ENCODE measurements at regions not wholly inside any gene's neighbourhood (a gene's known extent, or its start where the extent isn't known, plus 50 kb on each side); places are given as distances from the start of the nearest gene placed in this dataset.
"Not testable (repeated sequence)": the region's sequence is repeated elsewhere in the genome, so short reads cannot be mapped to it uniquely, and the experiment has no call there.

GRCh38 chr2:41313082-41313481 is 734.7 kb upstream of the PKDCC start:
- H3K27ac ChIP-seq (ENCODE audit: insufficient read depth, low read length, poor library complexity, severe bottlenecking), result no peak overlapping the region
- no peak overlapping the region for H3K4me3 ChIP-seq (ENCODE audit: insufficient read depth, low read depth, low read length, poor library complexity, severe bottlenecking)
- H3K4me1 ChIP-seq (ENCODE audit: control insufficient read depth, insufficient read depth, low read length, poor library complexity, severe bottlenecking), result no peaks in the 10 kb centered on the region
- H3K36me3 ChIP-seq (ENCODE audit: control insufficient read depth, insufficient read depth, low read length), result no peaks in the 10 kb centered on the region
- no peaks in the 10 kb centered on the region for H3K9me3 ChIP-seq (ENCODE audit: control insufficient read depth, low read length)
- no peak for DNase-seq
- H3K27me3 ChIP-seq (replicated peaks; ENCODE audit: control insufficient read depth, insufficient read depth, low read length, poor library complexity, severe bottlenecking), result no peaks in the 10 kb centered on the region

- no peak for DNase-seq
- no peak overlapping the region for H3K4me3 ChIP-seq (ENCODE audit: insufficient read depth, low read depth, low read length, poor library complexity, severe bottlenecking)
- H3K36me3 ChIP-seq (ENCODE audit: control insufficient read depth, insufficient read depth, low read length), result no peaks in the 10 kb centered on the region
- H3K27ac ChIP-seq (ENCODE audit: insufficient read depth, low read length, poor library complexity, severe bottlenecking), result no peak overlapping the region
- no peaks in the 10 kb centered on the region for H3K4me1 ChIP-seq (ENCODE audit: control insufficient read depth, insufficient read depth, low read length, poor library complexity, severe bottlenecking)
- H3K9me3 ChIP-seq (ENCODE audit: control insufficient read depth, low read length), result no peaks in the 10 kb centered on the region
- H3K27me3 ChIP-seq (replicated peaks; ENCODE audit: control insufficient read depth, insufficient read depth, low read length, poor library complexity, severe bottlenecking), result no peaks in the 10 kb centered on the region
These were observed 733.2 kb upstream of the PKDCC start for GRCh38 chr2:41314511-41315070.

- no peak for DNase-seq
These were observed 728.4 kb upstream of the PKDCC start for GRCh38 chr2:41319437-41319836.

GRCh38 chr2:41320491-41320890 is 727.3 kb upstream of the PKDCC start:
- H3K4me1 ChIP-seq (ENCODE audit: control insufficient read depth, insufficient read depth, low read length, poor library complexity, severe bottlenecking), result no peaks in the 10 kb centered on the region
- H3K27ac ChIP-seq (ENCODE audit: insufficient read depth, low read length, poor library complexity, severe bottlenecking), result no peak overlapping the region
- no peaks in the 10 kb centered on the region for H3K36me3 ChIP-seq (ENCODE audit: control insufficient read depth, insufficient read depth, low read length)
- H3K4me3 ChIP-seq (ENCODE audit: insufficient read depth, low read depth, low read length, poor library complexity, severe bottlenecking), result no peak overlapping the region
- no peaks in the 10 kb centered on the region for H3K27me3 ChIP-seq (replicated peaks; ENCODE audit: control insufficient read depth, insufficient read depth, low read length, poor library complexity, severe bottlenecking)
- no peak for DNase-seq
- no peaks in the 10 kb centered on the region for H3K9me3 ChIP-seq (ENCODE audit: control insufficient read depth, low read length)

More at GRCh38 chr2:41319437-41319836, 728.4 kb upstream of the PKDCC start:
- H3K9me3 ChIP-seq (ENCODE audit: control insufficient read depth, low read length), result no peaks in the 10 kb centered on the region
- H3K27me3 ChIP-seq (replicated peaks; ENCODE audit: control insufficient read depth, insufficient read depth, low read length, poor library complexity, severe bottlenecking), result no peaks in the 10 kb centered on the region
- H3K4me3 ChIP-seq (ENCODE audit: insufficient read depth, low read depth, low read length, poor library complexity, severe bottlenecking), result no peak overlapping the region
- no peak overlapping the region for H3K27ac ChIP-seq (ENCODE audit: insufficient read depth, low read length, poor library complexity, severe bottlenecking)
- no peaks in the 10 kb centered on the region for H3K36me3 ChIP-seq (ENCODE audit: control insufficient read depth, insufficient read depth, low read length)
- H3K4me1 ChIP-seq (ENCODE audit: control insufficient read depth, insufficient read depth, low read length, poor library complexity, severe bottlenecking), result no peaks in the 10 kb centered on the region

GRCh38 chr2:41321351-41321750 is 726.5 kb upstream of the PKDCC start:
- no peak for DNase-seq
- no peaks in the 10 kb centered on the region for H3K4me1 ChIP-seq (ENCODE audit: control insufficient read depth, insufficient read depth, low read length, poor library complexity, severe bottlenecking)
- no peak overlapping the region for H3K27ac ChIP-seq (ENCODE audit: insufficient read depth, low read length, poor library complexity, severe bottlenecking)
- H3K27me3 ChIP-seq (replicated peaks; ENCODE audit: control insufficient read depth, insufficient read depth, low read length, poor library complexity, severe bottlenecking), result no peaks in the 10 kb centered on the region
- H3K36me3 ChIP-seq (ENCODE audit: control insufficient read depth, insufficient read depth, low read length), result no peaks in the 10 kb centered on the region
- no peak overlapping the region for H3K4me3 ChIP-seq (ENCODE audit: insufficient read depth, low read depth, low read length, poor library complexity, severe bottlenecking)
- H3K9me3 ChIP-seq (ENCODE audit: control insufficient read depth, low read length), result no peaks in the 10 kb centered on the region

- Histone ChIP-seq H3K4me1 (ENCODE audit: control insufficient read depth, insufficient read depth, low read length, poor library complexity, severe bottlenecking) (no peaks in the 10 kb centered on the region), H3K4me3 (ENCODE audit: insufficient read depth, low read depth, low read length, poor library complexity, severe bottlenecking) (no peak overlapping the region), H3K36me3 (ENCODE audit: control insufficient read depth, insufficient read depth, low read length) (no peaks in the 10 kb centered on the region), H3K27ac (ENCODE audit: insufficient read depth, low read length, poor library complexity, severe bottlenecking) (no peak overlapping the region), H3K27me3 (replicated peaks; ENCODE audit: control insufficient read depth, insufficient read depth, low read length, poor library complexity, severe bottlenecking) (no peaks in the 10 kb centered on the region), H3K9me3 (ENCODE audit: control insufficient read depth, low read length) (no peaks in the 10 kb centered on the region)
- DNase-seq, result no peak
These were observed 721.0 kb upstream of the PKDCC start for GRCh38 chr2:41326851-41327250.

- Histone ChIP-seq H3K4me1 (ENCODE audit: control insufficient read depth, insufficient read depth, low read length, poor library complexity, severe bottlenecking) (no peaks in the 10 kb centered on the region), H3K27ac (ENCODE audit: insufficient read depth, low read length, poor library complexity, severe bottlenecking) (no peak overlapping the region), H3K9me3 (ENCODE audit: control insufficient read depth, low read length) (no peaks in the 10 kb centered on the region), H3K4me3 (ENCODE audit: insufficient read depth, low read depth, low read length, poor library complexity, severe bottlenecking) (no peak overlapping the region), H3K36me3 (ENCODE audit: control insufficient read depth, insufficient read depth, low read length) (no peaks in the 10 kb centered on the region), H3K27me3 (replicated peaks; ENCODE audit: control insufficient read depth, insufficient read depth, low read length, poor library complexity, severe bottlenecking) (no peaks in the 10 kb centered on the region)
- DNase-seq, result no peak
These were observed 718.8 kb upstream of the PKDCC start for GRCh38 chr2:41329040-41329439.

- H3K4me1 ChIP-seq (ENCODE audit: control insufficient read depth, insufficient read depth, low read length, poor library complexity, severe bottlenecking), result no peaks in the 10 kb centered on the region
- H3K9me3 ChIP-seq (ENCODE audit: control insufficient read depth, low read length), result no peaks in the 10 kb centered on the region
- no peak overlapping the region for H3K27ac ChIP-seq (ENCODE audit: insufficient read depth, low read length, poor library complexity, severe bottlenecking)
- no peak overlapping the region for H3K4me3 ChIP-seq (ENCODE audit: insufficient read depth, low read depth, low read length, poor library complexity, severe bottlenecking)
- no peaks in the 10 kb centered on the region for H3K27me3 ChIP-seq (replicated peaks; ENCODE audit: control insufficient read depth, insufficient read depth, low read length, poor library complexity, severe bottlenecking)
- H3K36me3 ChIP-seq (ENCODE audit: control insufficient read depth, insufficient read depth, low read length), result no peaks in the 10 kb centered on the region
- no peak for DNase-seq
These were observed 713.7 kb upstream of the PKDCC start for GRCh38 chr2:41334159-41334558.

- not testable (repeated sequence) for DNase-seq; H3K36me3 ChIP-seq (ENCODE audit: control insufficient read depth, insufficient read depth, low read length); H3K27ac ChIP-seq (ENCODE audit: insufficient read depth, low read length, poor library complexity, severe bottlenecking); H3K4me3 ChIP-seq (ENCODE audit: insufficient read depth, low read depth, low read length, poor library complexity, severe bottlenecking); H3K27me3 ChIP-seq (replicated peaks; ENCODE audit: control insufficient read depth, insufficient read depth, low read length, poor library complexity, severe bottlenecking); H3K9me3 ChIP-seq (ENCODE audit: control insufficient read depth, low read length); H3K4me1 ChIP-seq (ENCODE audit: control insufficient read depth, insufficient read depth, low read length, poor library complexity, severe bottlenecking)
These were observed 712.2 kb upstream of the PKDCC start for GRCh38 chr2:41335573-41335972.

- Histone ChIP-seq H3K27ac (ENCODE audit: insufficient read depth, low read length, poor library complexity, severe bottlenecking) (no peak overlapping the region), H3K4me1 (ENCODE audit: control insufficient read depth, insufficient read depth, low read length, poor library complexity, severe bottlenecking) (no peaks in the 10 kb centered on the region), H3K27me3 (replicated peaks; ENCODE audit: control insufficient read depth, insufficient read depth, low read length, poor library complexity, severe bottlenecking) (no peaks in the 10 kb centered on the region), H3K9me3 (ENCODE audit: control insufficient read depth, low read length) (no peaks in the 10 kb centered on the region), H3K4me3 (ENCODE audit: insufficient read depth, low read depth, low read length, poor library complexity, severe bottlenecking) (no peak overlapping the region), H3K36me3 (ENCODE audit: control insufficient read depth, insufficient read depth, low read length) (no peaks in the 10 kb centered on the region)
- DNase-seq, result no peak
These were observed 709.9 kb upstream of the PKDCC start for GRCh38 chr2:41337956-41338355.

Data from effector memory CD4-positive, alpha-beta T cell (primary cell).